Panc1 (cell line): ENCODE measurements at regions not wholly inside any gene's neighbourhood (a gene's known extent, or its start where the extent isn't known, plus 50 kb on each side); places are given as distances from the start of the nearest gene placed in this dataset.

Source experiments
- POLR2AphosphoS5 ChIP-seq: IDR thresholded peaks from 2 replicates; pipeline ENCODE4 v1.6.1; 2012; ENCODE audit warnings: mild to moderate bottlenecking, low read depth, low read length, moderate library complexity
- SIN3A ChIP-seq: IDR thresholded peaks from 2 replicates; pipeline ENCODE4 v1.6.1; 2012; ENCODE audit warnings: low read depth, mild to moderate bottlenecking, low read length, moderate library complexity, borderline replicate concordance; ENCODE audit not compliant: insufficient read depth
- TF ChIP-seq, protein P1 (sequence below): fragments of 450-650 bp; IDR thresholded peaks from 2 replicates; pipeline ENCODE4 v1.5.1; 2017; ENCODE audit warnings: mild to moderate bottlenecking
- TF ChIP-seq, protein P2 (sequence below), 2 experiments: IDR thresholded peaks; 2 replicates each; pipeline ENCODE4 v1.6.1; 2011 to 2012; ENCODE audit warnings: low read depth in 2 of 2, control low read depth in 1 of 2, low read length in 1 of 2, mild to moderate bottlenecking in 1 of 2, moderate library complexity in 1 of 2; ENCODE audit not compliant: insufficient read depth in 1 of 2

DNA sequence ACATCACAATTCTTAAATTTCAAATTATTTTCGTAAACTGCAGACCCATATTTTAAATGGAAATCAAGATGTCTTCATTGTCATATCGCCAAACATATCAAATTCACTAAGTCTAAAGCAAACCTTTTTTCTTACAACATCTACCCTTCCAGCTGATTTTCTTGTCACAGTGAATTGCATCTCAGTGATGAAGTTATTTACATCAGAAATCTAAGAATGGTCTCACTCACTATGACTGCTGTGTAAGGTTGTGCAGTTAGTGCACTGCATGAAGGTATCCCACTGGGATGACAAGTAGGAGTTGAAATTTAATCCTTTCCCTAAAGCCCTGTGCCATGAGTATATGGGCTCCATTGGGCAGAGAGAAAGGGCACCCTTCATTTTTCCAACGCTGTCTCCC lies 399.4 kb upstream of the ITGA1 start:
- TF ChIP-seq, protein P1, sequence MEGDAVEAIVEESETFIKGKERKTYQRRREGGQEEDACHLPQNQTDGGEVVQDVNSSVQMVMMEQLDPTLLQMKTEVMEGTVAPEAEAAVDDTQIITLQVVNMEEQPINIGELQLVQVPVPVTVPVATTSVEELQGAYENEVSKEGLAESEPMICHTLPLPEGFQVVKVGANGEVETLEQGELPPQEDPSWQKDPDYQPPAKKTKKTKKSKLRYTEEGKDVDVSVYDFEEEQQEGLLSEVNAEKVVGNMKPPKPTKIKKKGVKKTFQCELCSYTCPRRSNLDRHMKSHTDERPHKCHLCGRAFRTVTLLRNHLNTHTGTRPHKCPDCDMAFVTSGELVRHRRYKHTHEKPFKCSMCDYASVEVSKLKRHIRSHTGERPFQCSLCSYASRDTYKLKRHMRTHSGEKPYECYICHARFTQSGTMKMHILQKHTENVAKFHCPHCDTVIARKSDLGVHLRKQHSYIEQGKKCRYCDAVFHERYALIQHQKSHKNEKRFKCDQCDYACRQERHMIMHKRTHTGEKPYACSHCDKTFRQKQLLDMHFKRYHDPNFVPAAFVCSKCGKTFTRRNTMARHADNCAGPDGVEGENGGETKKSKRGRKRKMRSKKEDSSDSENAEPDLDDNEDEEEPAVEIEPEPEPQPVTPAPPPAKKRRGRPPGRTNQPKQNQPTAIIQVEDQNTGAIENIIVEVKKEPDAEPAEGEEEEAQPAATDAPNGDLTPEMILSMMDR, result no peak
- TF ChIP-seq POLR2AphosphoS5 (no peak), SIN3A (no peak)
- TF ChIP-seq, protein P2, sequence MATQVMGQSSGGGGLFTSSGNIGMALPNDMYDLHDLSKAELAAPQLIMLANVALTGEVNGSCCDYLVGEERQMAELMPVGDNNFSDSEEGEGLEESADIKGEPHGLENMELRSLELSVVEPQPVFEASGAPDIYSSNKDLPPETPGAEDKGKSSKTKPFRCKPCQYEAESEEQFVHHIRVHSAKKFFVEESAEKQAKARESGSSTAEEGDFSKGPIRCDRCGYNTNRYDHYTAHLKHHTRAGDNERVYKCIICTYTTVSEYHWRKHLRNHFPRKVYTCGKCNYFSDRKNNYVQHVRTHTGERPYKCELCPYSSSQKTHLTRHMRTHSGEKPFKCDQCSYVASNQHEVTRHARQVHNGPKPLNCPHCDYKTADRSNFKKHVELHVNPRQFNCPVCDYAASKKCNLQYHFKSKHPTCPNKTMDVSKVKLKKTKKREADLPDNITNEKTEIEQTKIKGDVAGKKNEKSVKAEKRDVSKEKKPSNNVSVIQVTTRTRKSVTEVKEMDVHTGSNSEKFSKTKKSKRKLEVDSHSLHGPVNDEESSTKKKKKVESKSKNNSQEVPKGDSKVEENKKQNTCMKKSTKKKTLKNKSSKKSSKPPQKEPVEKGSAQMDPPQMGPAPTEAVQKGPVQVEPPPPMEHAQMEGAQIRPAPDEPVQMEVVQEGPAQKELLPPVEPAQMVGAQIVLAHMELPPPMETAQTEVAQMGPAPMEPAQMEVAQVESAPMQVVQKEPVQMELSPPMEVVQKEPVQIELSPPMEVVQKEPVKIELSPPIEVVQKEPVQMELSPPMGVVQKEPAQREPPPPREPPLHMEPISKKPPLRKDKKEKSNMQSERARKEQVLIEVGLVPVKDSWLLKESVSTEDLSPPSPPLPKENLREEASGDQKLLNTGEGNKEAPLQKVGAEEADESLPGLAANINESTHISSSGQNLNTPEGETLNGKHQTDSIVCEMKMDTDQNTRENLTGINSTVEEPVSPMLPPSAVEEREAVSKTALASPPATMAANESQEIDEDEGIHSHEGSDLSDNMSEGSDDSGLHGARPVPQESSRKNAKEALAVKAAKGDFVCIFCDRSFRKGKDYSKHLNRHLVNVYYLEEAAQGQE (IDR thresholded peaks at IDR 0.05; ENCODE audit: insufficient read depth in 1 of 2, low read depth in 2 of 2, low read length in 1 of 2), result no peak
